MCF 10A (cell line): ENCODE measurements at regions not wholly inside any gene's neighbourhood (a gene's known extent, or its start where the extent isn't known, plus 50 kb on each side); places are given as distances from the start of the nearest gene placed in this dataset.

Source experiments
- BruUV-seq: library from RNA; stranded (reverse); fragments of 400-500 nt; replicated peaks from 2 replicates; lab custom pipeline; 2021; lab: Mats Ljungman, UMichigan
- CTCF ChIA-PET: fragments of 300-600 bp; sonication (Branson Sonifier 250); formaldehyde crosslinking; extraction: SDS; loops from one replicate; lab custom pipeline; 2021; ENCODE audit warnings: antibody characterized with exemption, inconsistent platforms; lab: Yijun Ruan, JAX
- POLR2A ChIA-PET: fragments of 300-600, 350-650 bp; sonication (Branson Sonifier 250); formaldehyde crosslinking; extraction: SDS; loops from one replicate; lab custom pipeline; 2020; ENCODE audit warnings: antibody characterized with exemption, inconsistent platforms; lab: Yijun Ruan, JAX
- DNase-seq: peaks from one replicate; pipeline ENCODE4 v3.0.0-alpha.2; 2018; ENCODE audit not compliant: unreplicated experiment
- H3K27ac Mint-ChIP-seq: one replicate; pipeline ENCODE4 v1.8.0; 2022; ENCODE audit warnings: mild to moderate bottlenecking, low read depth, mixed read lengths; ENCODE audit not compliant: unreplicated experiment
- H3K27me3 Mint-ChIP-seq: one replicate; pipeline ENCODE4 v1.8.0; 2022; ENCODE audit warnings: mixed read lengths; ENCODE audit not compliant: insufficient read depth, unreplicated experiment
- H3K36me3 Mint-ChIP-seq: one replicate; pipeline ENCODE4 v1.8.0; 2022; ENCODE audit warnings: mild to moderate bottlenecking, moderate library complexity, mixed read lengths; ENCODE audit not compliant: insufficient read depth, unreplicated experiment
- H3K4me1 Mint-ChIP-seq: one replicate; pipeline ENCODE4 v1.8.0; 2022; ENCODE audit warnings: mixed read lengths; ENCODE audit not compliant: insufficient read depth, unreplicated experiment
- H3K4me3 Mint-ChIP-seq: one replicate; pipeline ENCODE4 v1.8.0; 2022; ENCODE audit warnings: mild to moderate bottlenecking, moderate library complexity, mixed read lengths; ENCODE audit not compliant: unreplicated experiment
- H3K9me3 Mint-ChIP-seq: one replicate; pipeline ENCODE4 v1.8.0; 2022; ENCODE audit warnings: mixed read lengths; ENCODE audit not compliant: unreplicated experiment
- CTCF ChIP-seq: fragments of 200-600 bp; IDR thresholded peaks from one replicate; pipeline ENCODE4 v1.8.0; 2022; ENCODE audit warnings: antibody characterized with exemption, mild to moderate bottlenecking; ENCODE audit not compliant: unreplicated experiment
- intact Hi-C: fragments of 100-400 bp; cut with micrococcal nuclease; formaldehyde crosslinking; loops from 2 replicates; pipeline ENCODE4 v1.14.1; 2022

DNA sequence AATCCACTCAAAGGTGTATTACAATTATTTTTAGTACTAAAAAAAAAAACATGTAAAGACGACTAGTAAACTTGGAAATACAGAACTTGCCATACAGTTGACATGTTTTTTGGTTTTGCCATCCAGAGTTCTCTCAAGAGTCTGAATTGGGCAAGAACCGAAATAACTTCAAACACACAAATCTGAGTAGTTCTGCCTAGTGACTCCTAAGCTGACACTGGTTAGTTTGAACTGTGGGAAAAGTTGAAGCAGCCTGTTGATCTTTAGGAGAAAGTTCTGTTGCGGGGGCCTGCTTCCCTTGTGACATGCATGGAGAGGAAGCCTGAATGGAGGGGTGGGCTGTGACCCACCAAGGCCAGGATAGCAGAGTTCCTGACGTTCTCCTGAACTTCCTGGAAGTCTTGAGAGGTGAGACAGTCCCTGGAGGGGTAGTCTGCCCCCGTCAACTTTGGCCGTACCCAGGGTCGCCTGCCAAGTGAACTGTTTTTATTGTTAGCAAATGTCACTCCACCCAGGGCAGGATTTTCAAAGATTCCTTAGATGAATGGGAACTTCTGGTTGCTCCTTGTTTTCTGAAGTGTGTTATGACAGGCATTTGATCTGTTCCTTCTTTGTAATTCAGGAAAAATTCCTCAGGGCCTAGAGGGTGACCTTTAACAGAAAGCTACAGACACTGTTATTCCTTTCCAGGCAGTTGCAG is 85.6 kb upstream of the SPTBN1 start:
- ChIA-PET POLR2A (interaction anchor here (1.1 kb wide), 1 partner anchor 9 kb away, joined by 4 read pairs; no protein-coding TSS in a partner anchor), CTCF (no interaction called here)

DNA sequence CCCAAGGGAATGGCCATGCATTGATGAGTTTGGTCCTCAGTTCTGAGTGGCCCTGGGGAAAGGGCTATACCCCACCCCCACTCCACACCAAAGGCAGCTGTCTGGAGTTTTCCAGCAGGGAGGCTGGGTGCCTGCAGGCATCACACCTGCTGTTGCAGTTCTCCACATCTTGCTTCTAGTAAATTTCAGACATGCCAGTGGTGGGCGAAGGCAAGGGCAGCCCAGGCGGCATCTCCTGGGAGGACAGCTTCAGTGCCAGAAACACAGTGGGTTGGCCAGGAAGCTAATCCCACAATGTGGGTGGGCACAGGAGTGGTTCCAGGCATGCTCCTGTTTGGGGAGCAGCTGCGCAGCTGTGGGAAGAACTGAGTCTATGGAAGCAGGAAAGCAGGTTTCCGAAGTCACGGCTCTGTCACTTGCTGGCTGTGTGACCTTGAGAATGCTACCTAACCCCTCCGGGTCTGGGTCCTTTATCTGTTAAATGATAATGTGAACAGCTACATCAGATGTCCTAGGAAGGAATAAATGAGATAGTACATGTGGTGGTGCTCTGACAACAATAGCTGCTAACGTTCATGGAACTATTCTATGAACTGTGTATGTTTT is 84.6 kb upstream of the SPTBN1 start:
- peaks cover 7% of the 10 kb centered on the region for H3K27me3 Mint-ChIP-seq
- no peak for DNase-seq
- no peaks in the 10 kb centered on the region for H3K4me1 Mint-ChIP-seq
- CTCF ChIA-PET: interaction anchor here (1.3 kb wide), 1 partner anchor 265 kb away, joined by 4 read pairs; no protein-coding TSS in a partner anchor
- intact Hi-C loops: no loop called here
- no peak for TF ChIP-seq CTCF
- no peak overlapping the region for H3K4me3 Mint-ChIP-seq
- BruUV-seq: no TSS peak
- H3K36me3 Mint-ChIP-seq: no peaks in the 10 kb centered on the region
- H3K9me3 Mint-ChIP-seq: peaks cover 2% of the 10 kb centered on the region
- POLR2A ChIA-PET: no interaction called here
- H3K27ac Mint-ChIP-seq: no peak overlapping the region

More for the DNA sequence above, 85.6 kb upstream of the SPTBN1 start:
- Mint-ChIP-seq H3K27me3 (no peaks in the 10 kb centered on the region), H3K27ac (no peak overlapping the region), H3K9me3 (peaks cover 9% of the 10 kb centered on the region), H3K4me3 (no peak overlapping the region), H3K36me3 (no peaks in the 10 kb centered on the region), H3K4me1 (no peaks in the 10 kb centered on the region)
- intact Hi-C loops: no loop called here
- DNase-seq: no peak
- BruUV-seq: no TSS peak
- TF ChIP-seq CTCF: no peak

DNA sequence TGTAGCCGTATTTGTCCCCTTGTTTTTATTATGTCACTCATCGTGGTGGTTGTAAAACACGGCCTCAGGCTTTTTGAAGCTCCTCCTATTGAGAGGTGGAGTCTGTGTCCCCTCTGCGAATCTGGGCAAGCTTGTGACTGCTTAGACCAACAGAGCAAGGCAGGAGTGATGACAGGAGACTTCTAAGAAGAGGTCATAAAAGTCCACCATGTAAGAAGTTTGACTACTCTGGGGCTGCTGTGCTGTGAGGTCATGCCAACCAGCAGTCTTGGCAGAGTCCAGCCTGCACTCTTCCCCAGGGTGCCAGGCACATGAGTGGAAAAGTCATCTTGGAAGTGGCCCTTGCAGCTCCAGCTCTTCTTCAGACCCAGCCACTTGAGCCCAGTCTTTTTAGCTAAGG is 83.8 kb upstream of the SPTBN1 start:
- Mint-ChIP-seq H3K27me3 (peaks cover 11% of the 10 kb centered on the region), H3K4me1 (no peaks in the 10 kb centered on the region)

More for the DNA sequence above, 83.8 kb upstream of the SPTBN1 start:
- ChIA-PET CTCF (interaction anchor here (1.3 kb wide), 1 partner anchor 266 kb away, joined by 4 read pairs; no protein-coding TSS in a partner anchor), POLR2A (no interaction called here)
- no peaks in the 10 kb centered on the region for H3K9me3 Mint-ChIP-seq
- intact Hi-C loops: no loop called here
- no peak for DNase-seq
- no peaks in the 10 kb centered on the region for H3K36me3 Mint-ChIP-seq
- no peak overlapping the region for H3K4me3 Mint-ChIP-seq
- no TSS peak for BruUV-seq
- TF ChIP-seq CTCF: no peak
- no peak overlapping the region for H3K27ac Mint-ChIP-seq
